ENCODE measurements at regions not wholly inside any gene's neighbourhood (a gene's known extent, or its start where the extent isn't known, plus 50 kb on each side); places are given as distances from the start of the nearest gene placed in this dataset.
"Not testable (repeated sequence)": the region's sequence is repeated elsewhere in the genome, so short reads cannot be mapped to it uniquely, and the experiment has no call there.

GRCh38 chr3:674116-674515, 418.7 kb upstream of the CNTN6 start:
- DNase-seq = no peak

- no peak for DNase-seq
Observed at GRCh38 chr3:675846-676245, 417.0 kb upstream of the CNTN6 start.

- no peak for DNase-seq
Observed at GRCh38 chr3:683770-684169, 409.1 kb upstream of the CNTN6 start.

- no peak for DNase-seq
Observed at GRCh38 chr3:690770-691169, 402.1 kb upstream of the CNTN6 start.

GRCh38 chr3:700514-700913, 392.3 kb upstream of the CNTN6 start:
- no peak for DNase-seq

GRCh38 chr3:707041-707440, 385.8 kb upstream of the CNTN6 start:
- DNase-seq = no peak

GRCh38 chr3:713006-713621, 379.7 kb upstream of the CNTN6 start:
- no peak for DNase-seq

GRCh38 chr3:713947-714620, 378.7 kb upstream of the CNTN6 start:
- no peak for DNase-seq

- DNase-seq = no peak
Observed at GRCh38 chr3:721086-721485, 371.7 kb upstream of the CNTN6 start.

- DNase-seq = no peak
Observed at GRCh38 chr3:732326-732928, 360.4 kb upstream of the CNTN6 start.

GRCh38 chr3:733313-733712, 359.5 kb upstream of the CNTN6 start:
- no peak for DNase-seq

- no peak for DNase-seq
Observed at GRCh38 chr3:757711-758110, 335.1 kb upstream of the CNTN6 start.

- DNase-seq = no peak
Observed at GRCh38 chr3:759106-759505, 333.7 kb upstream of the CNTN6 start.

- not testable (repeated sequence) for DNase-seq
Observed at GRCh38 chr3:773433-773832, 319.4 kb upstream of the CNTN6 start.

GRCh38 chr3:775178-775880, 317.5 kb upstream of the CNTN6 start:
- no peak for DNase-seq

- no peak for DNase-seq
Observed at GRCh38 chr3:780505-780904, 312.3 kb upstream of the CNTN6 start.

GRCh38 chr3:791442-791841, 301.4 kb upstream of the CNTN6 start:
- no peak for DNase-seq

- no peak for DNase-seq
Observed at GRCh38 chr3:792630-793029, 300.2 kb upstream of the CNTN6 start.

- DNase-seq = no peak
Observed at GRCh38 chr3:804211-804610, 288.6 kb upstream of the CNTN6 start.

- no peak for DNase-seq
Observed at GRCh38 chr3:805326-805725, 287.5 kb upstream of the CNTN6 start.

GRCh38 chr3:806006-806405, 286.8 kb upstream of the CNTN6 start:
- no peak for DNase-seq

GRCh38 chr3:816605-817004, 276.2 kb upstream of the CNTN6 start:
- no peak for DNase-seq

- no peak for DNase-seq
Observed at GRCh38 chr3:834679-835078, 258.1 kb upstream of the CNTN6 start.

GRCh38 chr3:835096-835495, 257.7 kb upstream of the CNTN6 start:
- no peak for DNase-seq
